Left ventricle myocardium inferior (tissue), 1 donor: ENCODE measurements at regions not wholly inside any gene's neighbourhood (a gene's known extent, or its start where the extent isn't known, plus 50 kb on each side); places are given as distances from the start of the nearest gene placed in this dataset.
A peak's percentile ranks its signal among the peaks of the same experiment; 100 is the strongest.

Source experiments
- DNase-seq: peaks from one replicate; pipeline ENCODE4 v3.0.0-alpha.2; 2020
- H3K27ac ChIP-seq: fragments of 200-600 bp; replicated peaks from 2 replicates; pipeline ENCODE4 v1.8.0; 2021
- H3K27me3 ChIP-seq: fragments of 200-600 bp; 2 replicates; pipeline ENCODE4 v1.8.0; 2021; ENCODE audit warnings: low read depth
- H3K36me3 ChIP-seq: fragments of 200-600 bp; 2 replicates; pipeline ENCODE4 v1.8.0; 2021
- H3K4me1 ChIP-seq: fragments of 200-600 bp; 2 replicates; pipeline ENCODE4 v1.8.0; 2021
- H3K4me3 ChIP-seq: fragments of 200-600 bp; 2 replicates; pipeline ENCODE4 v1.8.0; 2021; ENCODE audit warnings: mild to moderate bottlenecking, moderate library complexity
- H3K9me3 ChIP-seq: fragments of 200-600 bp; replicated peaks from 2 replicates; pipeline ENCODE4 v1.8.0; 2021
- CTCF ChIP-seq: fragments of 200-600 bp; IDR thresholded peaks from 2 replicates; pipeline ENCODE4 v1.8.0; 2021; ENCODE audit warnings: antibody characterized with exemption, mild to moderate bottlenecking, borderline replicate concordance
- intact Hi-C: fragments of 100-400 bp; cut with micrococcal nuclease; formaldehyde crosslinking; loops from one replicate; pipeline ENCODE4 v1.11.0; 2022
- donor health status: DM: no; HTN: yes; CAD: no; lungs with severe emphysema.

- intact Hi-C loops, result no loop called here
- H3K4me1 ChIP-seq, result peaks cover 12% of the 10 kb centered on the region
- H3K27ac ChIP-seq, result no peak overlapping the region
- no peaks in the 10 kb centered on the region for H3K27me3 ChIP-seq
- no peak for DNase-seq
- no peak overlapping the region for H3K4me3 ChIP-seq
- no peak for TF ChIP-seq CTCF
- peaks cover 20% of the 10 kb centered on the region for H3K9me3 ChIP-seq
- no peaks in the 10 kb centered on the region for H3K36me3 ChIP-seq
Observed at GRCh38 chr11:35073691-35074419, 65.1 kb upstream of the CD44 start.

GRCh38 chr11:35076201-35077100 lies 62.5 kb upstream of the CD44 start:
- no peak overlapping the region for H3K4me3 ChIP-seq
- H3K9me3 ChIP-seq, result no peaks in the 10 kb centered on the region
- H3K27ac ChIP-seq, result peak overlapping the region; percentile 51
- peaks cover 12% of the 10 kb centered on the region for H3K4me1 ChIP-seq
- no peak for TF ChIP-seq CTCF
- no peak for DNase-seq
- no peaks in the 10 kb centered on the region for H3K36me3 ChIP-seq
- H3K27me3 ChIP-seq, result no peaks in the 10 kb centered on the region
- intact Hi-C loops, result no loop called here

GRCh38 chr11:35077709-35078469 lies 61.1 kb upstream of the CD44 start:
- peaks cover 16% of the 10 kb centered on the region for H3K4me1 ChIP-seq
- no peaks in the 10 kb centered on the region for H3K9me3 ChIP-seq
- H3K27me3 ChIP-seq, result no peaks in the 10 kb centered on the region
- intact Hi-C loops, result no loop called here
- TF ChIP-seq CTCF, result no peak
- no peak for DNase-seq
- no peak overlapping the region for H3K4me3 ChIP-seq
- no peak overlapping the region for H3K27ac ChIP-seq
- H3K36me3 ChIP-seq, result no peaks in the 10 kb centered on the region

GRCh38 chr11:35078470-35078735 lies 60.6 kb upstream of the CD44 start:
- no peak overlapping the region for H3K4me3 ChIP-seq
- no peaks in the 10 kb centered on the region for H3K27me3 ChIP-seq
- no peak for TF ChIP-seq CTCF
- intact Hi-C loops, result no loop called here
- no peak for DNase-seq
- H3K9me3 ChIP-seq, result no peaks in the 10 kb centered on the region
- H3K4me1 ChIP-seq, result peaks cover 21% of the 10 kb centered on the region
- H3K27ac ChIP-seq, result no peak overlapping the region
- no peaks in the 10 kb centered on the region for H3K36me3 ChIP-seq

- intact Hi-C loops, result no loop called here
Observed at GRCh38 chr11:35079611-35080010, 59.4 kb upstream of the CD44 start.

More at GRCh38 chr11:35079611-35080010, 59.4 kb upstream of the CD44 start:
- DNase-seq, result no peak
- Histone ChIP-seq H3K9me3 (no peaks in the 10 kb centered on the region), H3K4me3 (no peak overlapping the region), H3K27ac (no peak overlapping the region), H3K4me1 (peaks cover 33% of the 10 kb centered on the region), H3K36me3 (no peaks in the 10 kb centered on the region), H3K27me3 (no peaks in the 10 kb centered on the region)
- TF ChIP-seq CTCF, result no peak
